ENCODE measurements at regions not wholly inside any gene's neighbourhood (a gene's known extent, or its start where the extent isn't known, plus 50 kb on each side); places are given as distances from the start of the nearest gene placed in this dataset.

DNA sequence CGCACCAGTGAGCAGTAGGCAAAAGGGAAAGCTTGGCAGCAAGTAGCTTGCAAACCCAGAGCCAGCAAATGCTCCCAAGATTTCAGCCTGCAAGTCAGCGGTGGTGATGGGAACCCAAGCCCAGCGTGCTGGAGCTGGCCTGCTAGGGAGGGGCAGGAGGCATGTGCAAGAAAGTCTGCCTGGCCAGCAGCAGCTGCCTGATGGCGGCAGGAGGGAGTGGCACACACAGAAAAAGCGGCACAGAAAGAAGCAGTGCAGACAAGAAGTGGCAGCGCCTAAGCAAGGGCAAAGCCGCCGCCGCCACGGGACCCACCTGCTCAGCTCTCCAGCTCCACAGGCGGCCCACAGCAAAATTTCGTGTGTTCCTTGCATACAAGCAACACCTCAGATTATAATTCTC lies 1206.5 kb upstream of the PABPC4L start:
- TF ChIP-seq, protein P1, sequence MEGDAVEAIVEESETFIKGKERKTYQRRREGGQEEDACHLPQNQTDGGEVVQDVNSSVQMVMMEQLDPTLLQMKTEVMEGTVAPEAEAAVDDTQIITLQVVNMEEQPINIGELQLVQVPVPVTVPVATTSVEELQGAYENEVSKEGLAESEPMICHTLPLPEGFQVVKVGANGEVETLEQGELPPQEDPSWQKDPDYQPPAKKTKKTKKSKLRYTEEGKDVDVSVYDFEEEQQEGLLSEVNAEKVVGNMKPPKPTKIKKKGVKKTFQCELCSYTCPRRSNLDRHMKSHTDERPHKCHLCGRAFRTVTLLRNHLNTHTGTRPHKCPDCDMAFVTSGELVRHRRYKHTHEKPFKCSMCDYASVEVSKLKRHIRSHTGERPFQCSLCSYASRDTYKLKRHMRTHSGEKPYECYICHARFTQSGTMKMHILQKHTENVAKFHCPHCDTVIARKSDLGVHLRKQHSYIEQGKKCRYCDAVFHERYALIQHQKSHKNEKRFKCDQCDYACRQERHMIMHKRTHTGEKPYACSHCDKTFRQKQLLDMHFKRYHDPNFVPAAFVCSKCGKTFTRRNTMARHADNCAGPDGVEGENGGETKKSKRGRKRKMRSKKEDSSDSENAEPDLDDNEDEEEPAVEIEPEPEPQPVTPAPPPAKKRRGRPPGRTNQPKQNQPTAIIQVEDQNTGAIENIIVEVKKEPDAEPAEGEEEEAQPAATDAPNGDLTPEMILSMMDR (IDR thresholded peaks at IDR 0.05), result no peak
- TF ChIP-seq POLR2A (IDR thresholded peaks at IDR 0.05), result no peak

Data from thyroid gland (tissue), 4 donors.